Cardiac fibroblast (primary cell): ENCODE measurements at regions not wholly inside any gene's neighbourhood (a gene's known extent, or its start where the extent isn't known, plus 50 kb on each side); places are given as distances from the start of the nearest gene placed in this dataset.

Experiments used
- DNase-seq, 2 donors: peaks; one replicate each; pipeline versions ENCODE4 v3.0.0 to v3.0.0-alpha.2; 2010; ENCODE audit warnings: low read depth in 2 of 2
- H3K4me3 ChIP-seq, 2 donors: replicated peaks in 1 of 2; 1 replicate in 1 of 2; 2 replicates in 1 of 2; pipeline ENCODE4 v1.5.1; 2011; ENCODE audit warnings: low read depth in 2 of 2, low read length in 2 of 2, mild to moderate bottlenecking in 2 of 2, moderate library complexity in 1 of 2
- TF ChIP-seq, protein P1 (sequence below): IDR thresholded peaks from one replicate; pipeline ENCODE4 v1.5.1; 2011; ENCODE audit warnings: low read depth, mild to moderate bottlenecking, low read length, inconsistent platforms

DNA sequence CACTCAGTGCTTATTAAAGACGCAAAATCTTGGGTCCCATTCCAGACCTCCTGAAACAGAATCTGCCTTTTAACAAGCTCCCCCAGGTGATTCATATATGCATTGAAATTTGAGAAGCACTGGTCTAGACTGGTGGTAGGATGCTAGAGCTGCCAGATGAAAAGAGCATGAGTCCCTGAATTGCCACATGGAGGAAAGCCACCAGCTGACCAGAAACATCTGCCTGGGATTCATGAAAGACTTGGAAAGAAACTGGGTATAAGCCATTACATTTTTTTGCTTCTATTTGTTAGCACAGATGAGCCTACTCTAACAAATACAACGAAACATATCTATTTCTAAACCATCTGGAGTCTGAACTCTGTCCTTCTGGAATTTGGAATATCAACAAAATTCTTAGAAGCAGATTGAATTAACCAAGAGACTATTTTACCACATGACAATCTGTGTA lies 228.9 kb downstream of the RBM43 start:
- H3K4me3 ChIP-seq, result no peak overlapping the region
- peak; percentile 75 to 80 for DNase-seq
- TF ChIP-seq, protein P1, sequence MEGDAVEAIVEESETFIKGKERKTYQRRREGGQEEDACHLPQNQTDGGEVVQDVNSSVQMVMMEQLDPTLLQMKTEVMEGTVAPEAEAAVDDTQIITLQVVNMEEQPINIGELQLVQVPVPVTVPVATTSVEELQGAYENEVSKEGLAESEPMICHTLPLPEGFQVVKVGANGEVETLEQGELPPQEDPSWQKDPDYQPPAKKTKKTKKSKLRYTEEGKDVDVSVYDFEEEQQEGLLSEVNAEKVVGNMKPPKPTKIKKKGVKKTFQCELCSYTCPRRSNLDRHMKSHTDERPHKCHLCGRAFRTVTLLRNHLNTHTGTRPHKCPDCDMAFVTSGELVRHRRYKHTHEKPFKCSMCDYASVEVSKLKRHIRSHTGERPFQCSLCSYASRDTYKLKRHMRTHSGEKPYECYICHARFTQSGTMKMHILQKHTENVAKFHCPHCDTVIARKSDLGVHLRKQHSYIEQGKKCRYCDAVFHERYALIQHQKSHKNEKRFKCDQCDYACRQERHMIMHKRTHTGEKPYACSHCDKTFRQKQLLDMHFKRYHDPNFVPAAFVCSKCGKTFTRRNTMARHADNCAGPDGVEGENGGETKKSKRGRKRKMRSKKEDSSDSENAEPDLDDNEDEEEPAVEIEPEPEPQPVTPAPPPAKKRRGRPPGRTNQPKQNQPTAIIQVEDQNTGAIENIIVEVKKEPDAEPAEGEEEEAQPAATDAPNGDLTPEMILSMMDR, result no peak

DNA sequence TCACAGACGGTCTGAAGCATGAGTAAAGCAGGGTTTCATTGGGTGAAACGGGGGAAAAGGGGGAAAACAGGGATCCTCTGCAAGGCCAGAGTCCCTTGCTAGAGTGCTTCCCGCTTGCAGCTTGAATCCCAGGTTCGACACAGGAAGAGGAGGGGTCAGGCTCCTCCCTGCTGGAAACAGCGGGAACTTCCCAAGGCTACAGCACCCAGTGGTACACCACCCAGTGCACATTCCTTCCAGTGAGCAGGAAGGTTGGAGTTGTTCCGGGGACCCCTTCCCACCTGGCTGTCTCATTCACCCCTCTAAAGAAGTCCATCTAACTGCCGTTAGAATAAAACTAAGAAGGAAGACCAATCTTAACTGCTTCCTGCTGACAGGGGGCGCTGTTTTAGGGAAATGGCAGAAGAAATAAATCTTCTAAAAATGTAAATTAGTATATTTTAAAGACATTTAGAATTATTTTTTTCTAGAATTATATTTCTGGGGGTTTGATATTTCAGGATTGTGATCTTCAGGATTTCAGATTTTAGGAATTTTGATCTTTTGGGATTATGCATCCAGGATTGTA lies 230.9 kb downstream of the RBM43 start:
- TF ChIP-seq, protein P1, result peak; percentile 27
- no peak for DNase-seq
- no peak overlapping the region for H3K4me3 ChIP-seq

DNA sequence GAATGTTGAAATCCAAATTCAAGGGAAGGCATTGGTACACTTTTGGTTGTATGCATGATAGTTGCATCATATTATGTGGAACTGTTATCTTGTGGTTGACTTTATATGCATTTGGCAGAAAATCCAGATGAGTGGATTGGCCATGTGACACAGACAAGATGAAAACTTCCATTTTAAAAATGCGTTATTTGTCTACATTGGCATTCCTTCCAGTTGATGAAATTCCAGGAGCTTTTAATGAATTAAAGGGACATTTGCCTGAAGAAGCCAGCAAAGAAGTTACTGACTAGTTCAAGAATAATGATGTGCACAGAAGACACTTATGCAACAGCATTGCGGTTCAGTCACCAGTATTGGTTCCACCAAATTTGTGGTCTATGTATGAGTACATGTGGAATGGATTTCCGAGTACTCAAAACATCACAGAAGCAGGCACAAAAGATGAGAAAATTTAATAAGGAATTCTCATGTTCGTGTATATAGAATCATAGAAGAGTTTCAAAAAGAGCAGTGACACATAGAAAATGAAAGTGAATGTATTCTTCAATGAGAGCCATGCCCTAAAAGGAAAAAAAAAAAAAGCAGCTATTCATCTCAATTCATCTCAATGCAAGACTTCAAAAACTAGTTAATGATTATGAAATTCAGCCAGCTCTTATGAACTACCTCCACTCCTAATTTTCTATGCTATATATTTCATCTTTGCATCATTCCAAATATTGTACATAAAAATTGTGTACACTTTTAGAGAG lies 232.1 kb downstream of the RBM43 start:
- DNase-seq, result peak; percentile 82 to 88
- TF ChIP-seq, protein P1, result no peak
- H3K4me3 ChIP-seq, result no peak overlapping the region

- DNase-seq, result peak in 1 of 2 donors; percentile 34
- no peak overlapping the region for H3K4me3 ChIP-seq
- TF ChIP-seq, protein P1, result no peak
Observed at GRCh38 chr2:151028691-151029176, 232.9 kb downstream of the RBM43 start.

DNA sequence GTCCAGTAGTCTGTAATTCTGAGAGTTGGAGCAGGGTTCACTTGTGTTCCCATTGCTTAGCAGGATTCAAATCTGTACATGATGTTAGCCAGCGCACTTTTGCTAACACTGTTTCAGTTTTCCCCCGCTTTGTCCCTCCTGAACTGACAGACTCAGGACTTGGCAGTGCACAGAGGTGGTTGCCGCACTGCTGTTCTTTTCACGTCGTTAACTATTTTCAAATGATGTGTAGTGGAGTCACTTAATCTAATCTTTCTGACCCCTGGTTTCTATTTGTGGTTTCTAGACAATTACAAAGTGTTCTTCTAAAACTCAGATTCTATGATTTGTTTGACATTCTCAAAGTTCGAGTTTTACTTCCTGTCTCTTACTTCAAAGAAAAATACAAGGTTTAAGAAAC lies 234.5 kb downstream of the RBM43 start:
- DNase-seq, result peak in 1 of 2 donors; percentile 67
- TF ChIP-seq, protein P1, result no peak
- H3K4me3 ChIP-seq, result no peak overlapping the region

- no peak for DNase-seq
- TF ChIP-seq, protein P1, result no peak
Observed at GRCh38 chr2:151025816-151026215, 235.8 kb downstream of the RBM43 start.

More at GRCh38 chr2:151025816-151026215, 235.8 kb downstream of the RBM43 start:
- H3K4me3 ChIP-seq, result no peak overlapping the region
